Right cardiac atrium (tissue), 5 donors: ENCODE measurements at regions not wholly inside any gene's neighbourhood (a gene's known extent, or its start where the extent isn't known, plus 50 kb on each side); places are given as distances from the start of the nearest gene placed in this dataset.

ENCODE experiments used
- ATAC-seq, 2 donors: fragments of 200-7000 bp; cut with Tn5 transposase; one replicate each; pipeline versions ENCODE4 v1.8.0 to v1.9.1; 2020; ENCODE audit warnings: moderate library complexity in 2 of 2, mild to moderate bottlenecking in 1 of 2
- DNase-seq, 3 donors: peaks; one replicate each; pipeline ENCODE4 v3.0.0-alpha.2; 2020
- H3K27ac ChIP-seq: one replicate; pipeline ENCODE4 v1.5.1; 2013; ENCODE audit warnings: mild to moderate bottlenecking, low read length, control low read depth, moderate library complexity
- H3K27me3 ChIP-seq: one replicate; pipeline ENCODE4 v1.6.1; 2013; ENCODE audit not compliant: control insufficient read depth, insufficient read depth
- H3K4me1 ChIP-seq: one replicate; pipeline ENCODE4 v1.6.1; 2013; ENCODE audit warnings: low read length; ENCODE audit not compliant: control insufficient read depth, insufficient read depth
- H3K4me3 ChIP-seq: one replicate; pipeline ENCODE4 v1.5.1; 2013; ENCODE audit warnings: low read length, control low read depth
- H3K9me3 ChIP-seq: one replicate; pipeline ENCODE4 v1.6.1; 2013; ENCODE audit warnings: low read length; ENCODE audit not compliant: control insufficient read depth
- WGBS: extraction: QIAGEN DNeasy Blood & Tissue Kit; methylation state at CpG from one replicate; pipeline ENCODE4 v1.1.7; 2013; 5-methylcytosine and 5-hydroxymethylcytosine counted together
- intact Hi-C, 4 donors: fragments of 100-400 bp; cut with DNase I; formaldehyde crosslinking; loops; one replicate each; pipeline versions ENCODE4 v1.11.0 to v1.14.0; 2022 to 2023
- donor health status: healthy with polysubstance abuse.
- donor health status: DM: no; HTN: yes; CAD: no.
- donor health status: DM: no; HTN: no; CAD: no.
- donor health status: DM: no; HTN: yes; CAD: no; lungs with severe emphysema.
- donor health status: DM: yes; HTN: yes; CAD: no.

GRCh38 chr1:87274851-87275250 lies 53.8 kb upstream of the LMO4 start:
- H3K27ac ChIP-seq, result no peak overlapping the region
- no peaks in the 10 kb centered on the region for H3K27me3 ChIP-seq
- ATAC-seq (no peak), DNase-seq (no peak)
- H3K4me1 ChIP-seq, result no peaks in the 10 kb centered on the region
- no peak overlapping the region for H3K4me3 ChIP-seq
- no peaks in the 10 kb centered on the region for H3K9me3 ChIP-seq
- intact Hi-C loops, result no loop called here
- 84% methylated on average over 7 of the region's 7 CpGs for WGBS

GRCh38 chr1:87278825-87279535 lies 49.7 kb upstream of the LMO4 start:
- no peaks in the 10 kb centered on the region for H3K4me1 ChIP-seq
- H3K27me3 ChIP-seq, result no peaks in the 10 kb centered on the region
- ATAC-seq, result peak; percentile 82 to 85
- 43% methylated on average over 4 of the region's 4 CpGs for WGBS
- H3K4me3 ChIP-seq, result no peak overlapping the region
- DNase-seq, result peak in 2 of 3 donors; percentile 43 to 51
- H3K27ac ChIP-seq, result peak overlapping the region; percentile 81
- no peaks in the 10 kb centered on the region for H3K9me3 ChIP-seq
- intact Hi-C loops, result no loop called here
